Mucosa of stomach (tissue), 1 donor: ENCODE measurements at regions not wholly inside any gene's neighbourhood (a gene's known extent, or its start where the extent isn't known, plus 50 kb on each side); places are given as distances from the start of the nearest gene placed in this dataset.

Experiments
- H3K27me3 ChIP-seq: one replicate; pipeline ENCODE4 v1.7.0; 2013; ENCODE audit warnings: mild to moderate bottlenecking, low read length; ENCODE audit not compliant: control insufficient read depth, insufficient read depth
- H3K36me3 ChIP-seq: one replicate; pipeline ENCODE4 v1.7.0; 2013; ENCODE audit warnings: low read length; ENCODE audit not compliant: control insufficient read depth, insufficient read depth
- H3K4me1 ChIP-seq: one replicate; pipeline ENCODE4 v1.7.0; 2013; ENCODE audit warnings: mild to moderate bottlenecking, low read length; ENCODE audit not compliant: control insufficient read depth, insufficient read depth
- H3K4me3 ChIP-seq: one replicate; pipeline ENCODE4 v1.7.0; 2013; ENCODE audit warnings: low read length
- H3K9ac ChIP-seq: one replicate; pipeline ENCODE4 v1.7.0; 2013; ENCODE audit warnings: mild to moderate bottlenecking, low read length, moderate library complexity
- H3K9me3 ChIP-seq: one replicate; pipeline ENCODE4 v1.7.0; 2013; ENCODE audit warnings: mild to moderate bottlenecking, low read length, moderate library complexity; ENCODE audit not compliant: control insufficient read depth
- donor health status: Pancreatic carcinoma.

DNA sequence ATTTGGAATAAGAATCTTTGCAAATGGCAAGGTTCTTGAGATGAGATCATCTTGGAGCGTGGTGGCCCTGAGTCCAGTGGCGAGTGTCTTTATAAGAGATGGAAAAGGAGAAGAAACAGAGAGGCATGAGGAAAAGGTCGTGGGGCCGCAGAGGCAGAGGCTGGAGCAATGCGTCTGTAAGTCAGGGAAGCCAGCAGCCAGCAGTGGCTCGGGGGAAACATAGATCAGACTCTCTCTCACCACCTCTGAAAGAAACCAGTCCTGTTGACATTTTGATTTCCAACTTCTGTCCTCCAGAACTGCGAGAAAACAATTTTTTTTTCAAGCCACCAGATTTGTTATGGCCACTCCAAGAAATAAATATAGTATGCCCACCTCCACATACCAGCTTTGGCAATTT is 226.6 kb downstream of the TFAP2C start:
- Histone ChIP-seq H3K27me3 (no peaks in the 10 kb centered on the region), H3K9ac (no peak overlapping the region), H3K9me3 (no peaks in the 10 kb centered on the region), H3K36me3 (no peaks in the 10 kb centered on the region), H3K4me1 (no peaks in the 10 kb centered on the region), H3K4me3 (no peak overlapping the region)

DNA sequence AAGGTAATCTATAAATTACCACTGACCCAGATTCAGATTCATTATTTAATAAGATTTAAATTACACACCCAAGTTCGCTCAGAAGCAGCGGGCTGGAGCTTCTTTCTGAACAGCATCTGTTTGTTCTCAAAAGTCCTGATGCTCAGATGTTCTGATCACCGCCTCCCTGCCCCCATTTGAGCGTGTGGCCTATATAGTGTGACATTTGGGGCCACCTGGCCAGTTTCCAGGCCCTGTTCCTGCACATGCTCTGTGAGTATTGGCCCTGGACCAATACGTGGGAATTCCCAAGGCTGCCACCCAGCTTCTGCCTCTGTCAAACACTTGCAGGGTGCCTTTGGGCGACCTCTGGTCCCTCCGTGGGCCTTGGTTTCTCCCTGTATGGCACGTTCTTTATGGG is 228.8 kb downstream of the TFAP2C start:
- Histone ChIP-seq H3K27me3 (no peaks in the 10 kb centered on the region), H3K36me3 (no peaks in the 10 kb centered on the region), H3K4me1 (no peaks in the 10 kb centered on the region), H3K9me3 (no peaks in the 10 kb centered on the region), H3K9ac (no peak overlapping the region), H3K4me3 (no peak overlapping the region)

DNA sequence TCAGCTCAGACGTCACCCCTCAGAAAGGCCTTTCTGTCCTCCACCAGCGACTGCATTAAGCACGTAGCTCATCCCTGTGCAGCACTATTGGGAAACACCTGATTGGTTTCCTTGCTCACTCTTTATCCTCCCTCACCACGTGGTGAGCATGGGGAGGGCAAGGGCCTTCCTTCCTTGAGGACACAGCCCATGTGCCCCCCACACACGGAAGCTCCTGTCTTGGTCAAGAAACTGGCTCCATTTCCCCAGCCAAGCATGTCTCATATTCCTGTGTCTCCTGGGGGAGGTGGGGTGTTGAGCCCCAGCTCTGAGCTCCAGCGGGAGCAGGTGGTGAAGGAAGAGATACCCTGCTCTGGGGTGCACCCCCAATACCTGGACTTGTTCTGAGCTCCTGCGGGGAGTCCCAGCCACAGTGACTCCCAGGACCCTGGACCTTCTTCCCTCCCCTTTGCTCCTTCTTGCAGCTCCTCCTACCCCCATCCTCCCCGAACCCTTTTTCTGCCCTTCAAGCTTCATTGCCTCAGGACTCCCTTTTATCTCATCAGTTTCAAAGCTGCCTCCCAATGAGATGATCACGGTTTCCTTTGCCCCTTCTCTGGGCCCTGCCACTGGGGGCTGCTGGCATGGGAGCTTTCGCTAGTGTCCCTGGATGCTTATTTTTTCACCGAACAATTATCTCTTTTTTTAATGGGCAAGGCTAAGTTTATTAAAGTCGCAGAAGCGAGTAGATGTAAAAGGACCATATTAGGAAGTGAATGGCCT is 230.1 kb downstream of the TFAP2C start:
- Histone ChIP-seq H3K27me3 (peaks cover 4% of the 10 kb centered on the region), H3K36me3 (no peaks in the 10 kb centered on the region), H3K9me3 (no peaks in the 10 kb centered on the region), H3K4me1 (no peaks in the 10 kb centered on the region), H3K4me3 (no peak overlapping the region), H3K9ac (no peak overlapping the region)

DNA sequence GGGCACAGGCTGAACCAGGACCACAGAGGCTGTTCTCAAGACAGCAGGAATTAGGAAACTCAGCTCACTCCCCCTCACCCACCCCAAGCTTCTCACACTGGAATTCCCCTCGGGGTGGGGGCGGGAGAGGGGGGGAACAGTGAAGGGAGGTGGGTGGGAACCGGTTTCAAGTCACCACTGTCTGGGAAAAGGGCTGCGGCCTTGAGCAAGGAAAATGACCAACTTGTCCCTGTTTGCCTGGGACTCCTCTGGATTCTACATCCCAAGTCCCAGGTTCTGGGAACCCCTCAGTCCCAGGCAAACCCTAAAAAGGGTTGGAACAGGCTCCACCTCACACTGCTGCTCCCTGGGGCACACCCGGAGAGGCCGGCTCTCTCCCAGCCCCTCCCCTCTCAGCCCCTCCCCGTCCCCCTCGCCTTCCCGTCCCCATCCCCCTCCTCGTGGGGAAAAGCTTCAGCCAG is 230.7 kb downstream of the TFAP2C start:
- no peaks in the 10 kb centered on the region for H3K4me1 ChIP-seq
- H3K36me3 ChIP-seq = no peaks in the 10 kb centered on the region
- H3K9me3 ChIP-seq = no peaks in the 10 kb centered on the region
- no peak overlapping the region for H3K4me3 ChIP-seq
- H3K9ac ChIP-seq = no peak overlapping the region
- peaks cover 4% of the 10 kb centered on the region for H3K27me3 ChIP-seq

DNA sequence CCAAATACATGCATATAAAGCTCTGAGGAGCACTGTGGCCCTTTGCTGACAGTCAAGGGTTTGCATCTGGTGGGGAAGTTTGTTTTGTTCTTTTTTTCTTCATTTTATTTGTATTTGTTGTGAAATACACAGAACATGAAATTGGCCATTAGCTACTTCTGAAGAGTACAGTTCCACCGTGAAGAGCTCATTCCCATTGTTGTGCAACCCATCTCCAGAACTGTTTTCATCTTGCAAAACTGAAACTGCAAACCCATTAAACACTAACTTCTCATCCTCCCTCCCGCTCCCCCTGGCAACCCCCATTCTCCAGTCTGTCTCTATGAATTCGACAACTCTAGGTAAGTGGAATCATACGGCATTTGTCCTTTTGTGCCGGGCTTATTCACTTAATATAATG is 231.3 kb downstream of the TFAP2C start:
- H3K27me3 ChIP-seq = peaks cover 4% of the 10 kb centered on the region
- no peak overlapping the region for H3K4me3 ChIP-seq
- no peaks in the 10 kb centered on the region for H3K36me3 ChIP-seq
- H3K9me3 ChIP-seq = no peaks in the 10 kb centered on the region
- no peaks in the 10 kb centered on the region for H3K4me1 ChIP-seq
- no peak overlapping the region for H3K9ac ChIP-seq

DNA sequence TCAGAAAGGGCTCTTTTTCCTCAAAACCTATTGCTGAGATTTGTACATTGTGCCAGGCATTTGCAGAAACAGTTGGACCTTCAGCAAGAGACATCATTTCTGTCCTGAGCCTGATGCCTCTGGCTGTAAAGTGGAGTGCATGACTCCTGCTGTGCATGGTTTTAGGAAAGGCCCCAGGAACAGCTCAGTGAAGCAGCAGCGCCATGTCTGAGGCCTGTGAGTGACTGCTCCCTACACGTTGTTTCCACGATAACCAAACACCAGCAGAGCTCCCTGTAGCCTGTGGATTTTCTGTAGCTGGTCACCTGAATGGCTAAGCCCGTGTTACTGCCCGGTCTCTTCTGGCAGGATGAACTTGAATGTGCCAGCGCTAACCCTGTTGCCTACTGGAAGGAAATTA is 232.5 kb downstream of the TFAP2C start:
- H3K4me3 ChIP-seq = no peak overlapping the region
- no peaks in the 10 kb centered on the region for H3K9me3 ChIP-seq
- no peaks in the 10 kb centered on the region for H3K36me3 ChIP-seq
- H3K4me1 ChIP-seq = no peaks in the 10 kb centered on the region
- no peak overlapping the region for H3K9ac ChIP-seq
- H3K27me3 ChIP-seq = peaks cover 4% of the 10 kb centered on the region

DNA sequence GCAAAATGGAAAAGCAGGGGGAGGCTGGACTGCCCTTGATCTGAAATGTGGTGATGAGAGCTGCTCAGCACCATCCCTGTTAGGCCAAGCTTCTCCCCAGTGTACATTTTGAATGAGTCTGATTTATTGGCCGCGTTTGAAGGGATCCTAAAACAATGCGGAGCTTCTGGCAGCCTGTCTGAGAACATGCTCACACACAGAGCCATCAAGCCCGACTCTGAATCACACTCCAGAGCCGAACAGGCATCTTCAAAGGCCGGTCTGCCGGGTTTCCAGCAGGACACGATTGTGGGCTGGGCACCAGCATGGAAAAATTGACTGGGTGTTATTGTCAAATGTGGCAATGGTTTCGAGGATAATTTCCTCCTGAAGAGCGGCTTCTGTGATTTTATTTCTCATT is 235.9 kb downstream of the TFAP2C start:
- H3K27me3 ChIP-seq = peaks cover 4% of the 10 kb centered on the region
- no peaks in the 10 kb centered on the region for H3K9me3 ChIP-seq
- H3K36me3 ChIP-seq = no peaks in the 10 kb centered on the region
- no peak overlapping the region for H3K9ac ChIP-seq
- H3K4me3 ChIP-seq = no peak overlapping the region
- no peaks in the 10 kb centered on the region for H3K4me1 ChIP-seq

DNA sequence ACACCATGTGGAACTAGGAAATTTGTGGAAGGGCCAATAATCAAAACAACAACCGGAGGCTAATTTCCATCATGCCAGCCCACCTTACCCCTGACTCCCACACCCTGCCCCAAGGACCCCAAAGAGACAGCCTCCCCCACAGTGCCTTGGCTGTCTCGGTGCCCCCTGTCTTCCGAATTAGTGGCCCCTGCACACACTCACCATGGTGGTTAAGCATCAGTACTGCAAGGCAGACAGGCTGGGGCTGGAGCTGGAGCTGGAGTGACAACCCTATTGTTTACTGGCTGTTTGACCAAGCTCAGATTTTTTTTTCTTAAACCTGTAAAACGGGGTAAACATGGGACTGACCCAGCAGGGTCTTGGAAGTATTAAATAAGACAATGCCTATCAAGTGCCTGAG is 238.0 kb downstream of the TFAP2C start:
- Histone ChIP-seq H3K9ac (no peak overlapping the region), H3K9me3 (no peaks in the 10 kb centered on the region), H3K27me3 (peaks cover 4% of the 10 kb centered on the region), H3K4me1 (no peaks in the 10 kb centered on the region), H3K4me3 (no peak overlapping the region), H3K36me3 (no peaks in the 10 kb centered on the region)

DNA sequence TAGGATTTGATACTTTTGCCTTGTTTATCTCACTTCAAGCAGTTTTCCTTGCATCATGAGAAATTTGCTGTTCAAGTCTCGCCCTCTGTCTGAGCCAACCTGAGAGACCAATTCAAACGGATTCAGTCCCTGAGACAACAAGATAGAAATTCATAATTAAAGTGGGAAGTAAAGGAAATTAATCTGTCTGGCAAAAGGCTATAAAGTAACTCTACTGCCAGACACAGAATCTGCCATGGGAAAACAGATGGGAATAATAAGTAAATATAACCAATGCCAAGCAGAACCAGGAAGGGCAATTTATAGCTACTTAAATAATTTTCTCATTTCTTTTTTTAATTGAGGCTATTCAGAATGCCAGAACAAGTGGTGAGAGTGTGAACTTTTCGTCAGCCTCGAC is 239.6 kb downstream of the TFAP2C start:
- H3K4me1 ChIP-seq = no peaks in the 10 kb centered on the region
- no peak overlapping the region for H3K9ac ChIP-seq
- H3K27me3 ChIP-seq = peaks cover 4% of the 10 kb centered on the region
- no peaks in the 10 kb centered on the region for H3K36me3 ChIP-seq
- no peak overlapping the region for H3K4me3 ChIP-seq
- no peaks in the 10 kb centered on the region for H3K9me3 ChIP-seq

DNA sequence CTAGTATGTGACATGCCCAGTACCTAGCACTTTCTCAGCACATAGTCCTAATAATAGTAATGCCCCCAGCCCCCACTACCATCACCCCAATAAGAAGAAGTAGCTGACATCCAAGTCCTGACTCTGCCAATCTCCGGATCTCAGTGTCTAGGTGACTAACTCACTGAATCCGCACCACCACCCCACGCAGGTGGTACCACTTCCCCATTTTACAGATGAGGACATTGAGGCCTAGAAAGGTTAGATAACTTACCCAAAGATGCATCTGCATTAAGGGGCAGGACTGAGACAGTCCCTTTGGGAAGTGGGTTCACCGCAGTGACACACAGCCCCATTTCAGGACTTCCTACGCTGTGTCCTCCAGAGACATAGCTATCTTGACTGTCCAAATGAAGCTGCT is 241.2 kb downstream of the TFAP2C start:
- Histone ChIP-seq H3K9ac (no peak overlapping the region), H3K36me3 (no peaks in the 10 kb centered on the region), H3K27me3 (no peaks in the 10 kb centered on the region), H3K9me3 (no peaks in the 10 kb centered on the region), H3K4me1 (no peaks in the 10 kb centered on the region), H3K4me3 (no peak overlapping the region)

DNA sequence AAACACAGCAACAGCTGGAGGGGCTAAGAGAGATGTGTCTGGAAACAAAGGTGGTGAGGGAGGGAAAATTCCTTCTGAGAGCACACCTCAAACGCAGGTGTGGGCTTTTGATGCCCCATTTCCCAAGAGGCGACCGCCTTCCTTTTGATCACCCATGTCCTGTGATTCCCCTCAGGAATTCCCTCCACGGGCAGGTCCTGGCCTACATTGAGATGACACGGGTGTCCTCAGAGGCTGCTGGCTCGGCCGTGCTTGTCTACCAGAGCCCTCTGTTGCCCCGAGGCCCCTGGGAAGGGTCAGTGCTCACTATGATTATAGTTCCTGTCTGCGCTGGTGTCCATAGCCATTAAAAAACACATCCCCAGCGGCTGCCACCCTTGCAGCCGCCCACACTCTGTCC is 242.6 kb downstream of the TFAP2C start:
- H3K4me1 ChIP-seq = no peaks in the 10 kb centered on the region
- H3K27me3 ChIP-seq = no peaks in the 10 kb centered on the region
- H3K9ac ChIP-seq = no peak overlapping the region
- no peaks in the 10 kb centered on the region for H3K36me3 ChIP-seq
- no peaks in the 10 kb centered on the region for H3K9me3 ChIP-seq
- H3K4me3 ChIP-seq = no peak overlapping the region

DNA sequence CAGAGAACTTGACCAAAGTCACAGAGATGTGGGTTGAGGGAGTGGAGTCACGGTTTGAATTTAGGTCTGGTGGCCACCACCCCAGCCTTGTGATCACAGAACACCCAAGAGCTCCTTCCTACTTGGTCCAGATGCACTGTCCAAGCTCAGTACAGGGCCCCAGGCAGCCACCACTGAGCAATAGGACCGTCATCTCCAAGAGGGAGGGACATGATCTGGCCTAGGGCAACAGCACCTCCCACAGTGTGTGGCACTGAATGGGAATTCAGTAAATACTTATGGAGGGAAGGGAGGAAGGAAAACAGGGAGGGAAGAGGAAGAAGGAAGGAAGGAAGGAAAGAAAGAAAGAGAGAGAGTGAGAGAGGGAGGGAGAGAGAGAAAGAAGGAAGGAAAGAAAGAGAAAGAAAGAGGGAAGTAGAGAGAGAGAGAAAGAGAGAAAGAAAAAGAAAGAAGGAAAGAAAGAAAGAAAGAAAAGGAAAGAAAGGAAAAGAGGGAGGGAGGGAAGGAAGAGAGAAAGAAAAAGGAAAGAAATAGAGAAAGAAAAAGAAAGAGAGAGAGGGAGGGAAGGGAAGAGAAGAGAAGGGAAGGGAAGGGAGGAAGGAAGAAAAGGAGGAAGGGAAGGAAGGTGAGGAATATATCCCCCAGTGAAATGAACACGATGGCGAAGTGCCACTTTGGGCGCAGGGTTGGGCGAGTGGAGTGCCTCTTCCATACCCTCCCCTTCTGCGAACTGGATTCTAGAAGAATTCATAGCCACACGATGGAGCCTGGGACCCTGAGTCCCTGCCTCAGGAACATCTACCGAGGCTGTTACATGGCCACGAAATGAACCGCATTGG is 243.7 kb downstream of the TFAP2C start:
- H3K4me1 ChIP-seq = no peaks in the 10 kb centered on the region
- H3K9me3 ChIP-seq = no peaks in the 10 kb centered on the region
- H3K27me3 ChIP-seq = no peaks in the 10 kb centered on the region
- H3K4me3 ChIP-seq = no peak overlapping the region
- no peaks in the 10 kb centered on the region for H3K36me3 ChIP-seq
- H3K9ac ChIP-seq = no peak overlapping the region
